Esophagus squamous epithelium (tissue), 4 donors: ENCODE measurements at regions not wholly inside any gene's neighbourhood (a gene's known extent, or its start where the extent isn't known, plus 50 kb on each side); places are given as distances from the start of the nearest gene placed in this dataset.

Experiments used
- POLR2A ChIP-seq, 4 donors: fragments of 450-650 bp; IDR thresholded peaks; one replicate each; pipeline ENCODE4 v1.6.1; 2017; ENCODE audit warnings: antibody characterized with exemption in 4 of 4, mild to moderate bottlenecking in 4 of 4, moderate library complexity in 3 of 4
- TF ChIP-seq, protein P1 (sequence below), 6 experiments: fragments of 450-650 bp in 4 of 6; fragments of 200-600 bp in 2 of 6; sonication (generic) in 2 of 6; IDR thresholded peaks; one replicate each; pipeline ENCODE4 v1.5.1; 2016 to 2019; ENCODE audit warnings: antibody characterized with exemption in 6 of 6, mild to moderate bottlenecking in 4 of 6, moderate library complexity in 4 of 6

- TF ChIP-seq, protein P1, sequence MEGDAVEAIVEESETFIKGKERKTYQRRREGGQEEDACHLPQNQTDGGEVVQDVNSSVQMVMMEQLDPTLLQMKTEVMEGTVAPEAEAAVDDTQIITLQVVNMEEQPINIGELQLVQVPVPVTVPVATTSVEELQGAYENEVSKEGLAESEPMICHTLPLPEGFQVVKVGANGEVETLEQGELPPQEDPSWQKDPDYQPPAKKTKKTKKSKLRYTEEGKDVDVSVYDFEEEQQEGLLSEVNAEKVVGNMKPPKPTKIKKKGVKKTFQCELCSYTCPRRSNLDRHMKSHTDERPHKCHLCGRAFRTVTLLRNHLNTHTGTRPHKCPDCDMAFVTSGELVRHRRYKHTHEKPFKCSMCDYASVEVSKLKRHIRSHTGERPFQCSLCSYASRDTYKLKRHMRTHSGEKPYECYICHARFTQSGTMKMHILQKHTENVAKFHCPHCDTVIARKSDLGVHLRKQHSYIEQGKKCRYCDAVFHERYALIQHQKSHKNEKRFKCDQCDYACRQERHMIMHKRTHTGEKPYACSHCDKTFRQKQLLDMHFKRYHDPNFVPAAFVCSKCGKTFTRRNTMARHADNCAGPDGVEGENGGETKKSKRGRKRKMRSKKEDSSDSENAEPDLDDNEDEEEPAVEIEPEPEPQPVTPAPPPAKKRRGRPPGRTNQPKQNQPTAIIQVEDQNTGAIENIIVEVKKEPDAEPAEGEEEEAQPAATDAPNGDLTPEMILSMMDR (IDR thresholded peaks at IDR 0.05) = no peak
- TF ChIP-seq POLR2A (IDR thresholded peaks at IDR 0.05) = no peak
Measured at GRCh38 chr3:23044463-23044862, 158.7 kb upstream of the UBE2E2 start.
